ENCODE measurements at regions not wholly inside any gene's neighbourhood (a gene's known extent, or its start where the extent isn't known, plus 50 kb on each side); places are given as distances from the start of the nearest gene placed in this dataset.

GRCh38 chr2:114203679-114204078 lies 238.8 kb upstream of the DPP10 start:
- DNase-seq (ENCODE audit: low spot score), result no peak
- Histone ChIP-seq H3K9ac (ENCODE audit: low read depth, low read length, poor library complexity) (no peak overlapping the region), H2BK12ac (ENCODE audit: low read length) (no peak overlapping the region), H3K27ac (replicated peaks; ENCODE audit: low read length) (no peak overlapping the region), H3K79me1 (ENCODE audit: low read depth, low read length) (no peaks in the 10 kb centered on the region), H4K91ac (ENCODE audit: low read depth, low read length, poor library complexity) (no peak overlapping the region), H3K27me3 (ENCODE audit: control insufficient read depth in 3 of 3, insufficient read depth in 3 of 3, low read depth in 1 of 3, low read length in 3 of 3) (no peaks in the 10 kb centered on the region), H3K18ac (ENCODE audit: low read length) (no peak overlapping the region), H3K14ac (ENCODE audit: low read length) (no peak overlapping the region), H2AK5ac (ENCODE audit: low read depth, low read length) (no peak overlapping the region), H3K4me3 (ENCODE audit: low read length in 2 of 2) (no peak overlapping the region), H3K4me1 (ENCODE audit: control insufficient read depth in 2 of 2, insufficient read depth in 1 of 2, low read depth in 1 of 2, low read length in 2 of 2) (no peaks in the 10 kb centered on the region), H3K36me3 (replicated peaks in 1 of 2; ENCODE audit: control insufficient read depth in 2 of 2, insufficient read depth in 2 of 2, low read length in 2 of 2) (no peaks in the 10 kb centered on the region), H3K9me3 (replicated peaks in 1 of 2; ENCODE audit: control insufficient read depth in 2 of 2, insufficient read depth in 1 of 2, low read depth in 1 of 2, low read length in 2 of 2) (peaks cover 0 to 5% of the 10 kb centered on the region in 2 donors), H4K8ac (ENCODE audit: low read depth, low read length) (no peak overlapping the region), H2BK15ac (ENCODE audit: low read length) (no peak overlapping the region), H2BK5ac (ENCODE audit: low read length) (no peak overlapping the region), H3K23ac (ENCODE audit: low read depth, low read length, poor library complexity) (no peak overlapping the region), H3K4me2 (ENCODE audit: insufficient read depth, low read length, poor library complexity, severe bottlenecking) (no peak overlapping the region), H3K4ac (ENCODE audit: low read length) (no peak overlapping the region), H2AFZ (ENCODE audit: low read length) (no peak overlapping the region), H2BK120ac (ENCODE audit: low read depth, low read length) (no peak overlapping the region)
- no CpG with 5 or more reads among the region's 1 CpG for WGBS, 2 donors (ENCODE audit: extremely low coverage in 2 of 2, insufficient read length in 2 of 2, insufficient replicate concordance in 1 of 2)

- WGBS, 2 donors (ENCODE audit: extremely low coverage in 2 of 2, insufficient read length in 2 of 2, insufficient replicate concordance in 1 of 2), result no CpG with 5 or more reads among the region's 3 CpGs
- Histone ChIP-seq H3K23ac (ENCODE audit: low read depth, low read length, poor library complexity) (no peak overlapping the region), H3K18ac (ENCODE audit: low read length) (no peak overlapping the region)
Observed at GRCh38 chr2:114213808-114214207, 228.6 kb upstream of the DPP10 start.

GRCh38 chr2:114218383-114218782 lies 224.1 kb upstream of the DPP10 start:
- Histone ChIP-seq H3K4me2 (ENCODE audit: insufficient read depth, low read length, poor library complexity, severe bottlenecking) (no peak overlapping the region), H3K36me3 (replicated peaks in 1 of 2; ENCODE audit: control insufficient read depth in 2 of 2, insufficient read depth in 2 of 2, low read length in 2 of 2) (no peaks in the 10 kb centered on the region), H3K9ac (ENCODE audit: low read depth, low read length, poor library complexity) (no peak overlapping the region), H3K4me3 (ENCODE audit: low read length in 2 of 2) (no peak overlapping the region), H3K27ac (replicated peaks; ENCODE audit: low read length) (no peak overlapping the region), H3K27me3 (ENCODE audit: control insufficient read depth in 3 of 3, insufficient read depth in 3 of 3, low read depth in 1 of 3, low read length in 3 of 3) (no peaks in the 10 kb centered on the region), H2BK120ac (ENCODE audit: low read depth, low read length) (no peak overlapping the region), H2AK5ac (ENCODE audit: low read depth, low read length) (no peak overlapping the region), H4K8ac (ENCODE audit: low read depth, low read length) (no peak overlapping the region), H3K9me3 (replicated peaks in 1 of 2; ENCODE audit: control insufficient read depth in 2 of 2, insufficient read depth in 1 of 2, low read depth in 1 of 2, low read length in 2 of 2) (no peaks in the 10 kb centered on the region), H2BK5ac (ENCODE audit: low read length) (no peak overlapping the region), H3K79me1 (ENCODE audit: low read depth, low read length) (no peaks in the 10 kb centered on the region), H3K4ac (ENCODE audit: low read length) (no peak overlapping the region), H3K18ac (ENCODE audit: low read length) (no peak overlapping the region), H3K23ac (ENCODE audit: low read depth, low read length, poor library complexity) (no peak overlapping the region), H2AFZ (ENCODE audit: low read length) (no peak overlapping the region), H4K91ac (ENCODE audit: low read depth, low read length, poor library complexity) (no peak overlapping the region), H3K14ac (ENCODE audit: low read length) (no peak overlapping the region), H2BK15ac (ENCODE audit: low read length) (no peak overlapping the region), H2BK12ac (ENCODE audit: low read length) (no peak overlapping the region), H3K4me1 (ENCODE audit: control insufficient read depth in 2 of 2, insufficient read depth in 1 of 2, low read depth in 1 of 2, low read length in 2 of 2) (no peaks in the 10 kb centered on the region)
- DNase-seq (ENCODE audit: low spot score), result no peak
- WGBS, 2 donors (ENCODE audit: extremely low coverage in 2 of 2, insufficient read length in 2 of 2, insufficient replicate concordance in 1 of 2), result no CpG with 5 or more reads among the region's 2 CpGs

More at GRCh38 chr2:114213808-114214207, 228.6 kb upstream of the DPP10 start:
- no peaks in the 10 kb centered on the region for H3K27me3 ChIP-seq (ENCODE audit: control insufficient read depth in 3 of 3, insufficient read depth in 3 of 3, low read depth in 1 of 3, low read length in 3 of 3)
- H3K9ac ChIP-seq (ENCODE audit: low read depth, low read length, poor library complexity), result no peak overlapping the region
- no peaks in the 10 kb centered on the region for H3K9me3 ChIP-seq (replicated peaks in 1 of 2; ENCODE audit: control insufficient read depth in 2 of 2, insufficient read depth in 1 of 2, low read depth in 1 of 2, low read length in 2 of 2)
- no peak overlapping the region for H2BK120ac ChIP-seq (ENCODE audit: low read depth, low read length)
- H4K91ac ChIP-seq (ENCODE audit: low read depth, low read length, poor library complexity), result no peak overlapping the region
- H3K4me3 ChIP-seq (ENCODE audit: low read length in 2 of 2), result no peak overlapping the region
- no peak overlapping the region for H2AFZ ChIP-seq (ENCODE audit: low read length)
- H4K8ac ChIP-seq (ENCODE audit: low read depth, low read length), result no peak overlapping the region
- H2BK15ac ChIP-seq (ENCODE audit: low read length), result no peak overlapping the region
- no peak overlapping the region for H3K4me2 ChIP-seq (ENCODE audit: insufficient read depth, low read length, poor library complexity, severe bottlenecking)
- H3K4me1 ChIP-seq (ENCODE audit: control insufficient read depth in 2 of 2, insufficient read depth in 1 of 2, low read depth in 1 of 2, low read length in 2 of 2), result no peaks in the 10 kb centered on the region
- H3K36me3 ChIP-seq (replicated peaks in 1 of 2; ENCODE audit: control insufficient read depth in 2 of 2, insufficient read depth in 2 of 2, low read length in 2 of 2), result no peaks in the 10 kb centered on the region
- no peaks in the 10 kb centered on the region for H3K79me1 ChIP-seq (ENCODE audit: low read depth, low read length)
- no peak overlapping the region for H2BK5ac ChIP-seq (ENCODE audit: low read length)
- no peak overlapping the region for H3K27ac ChIP-seq (replicated peaks; ENCODE audit: low read length)
- no peak overlapping the region for H3K4ac ChIP-seq (ENCODE audit: low read length)
- H2BK12ac ChIP-seq (ENCODE audit: low read length), result no peak overlapping the region
- H2AK5ac ChIP-seq (ENCODE audit: low read depth, low read length), result no peak overlapping the region
- no peak overlapping the region for H3K14ac ChIP-seq (ENCODE audit: low read length)
- DNase-seq (ENCODE audit: low spot score), result no peak

GRCh38 chr2:114219456-114219855 lies 223.0 kb upstream of the DPP10 start:
- DNase-seq (ENCODE audit: low spot score), result no peak
- Histone ChIP-seq H4K8ac (ENCODE audit: low read depth, low read length) (no peak overlapping the region), H3K4me1 (ENCODE audit: control insufficient read depth in 2 of 2, insufficient read depth in 1 of 2, low read depth in 1 of 2, low read length in 2 of 2) (no peaks in the 10 kb centered on the region), H2AFZ (ENCODE audit: low read length) (no peak overlapping the region), H3K27ac (replicated peaks; ENCODE audit: low read length) (no peak overlapping the region), H2BK12ac (ENCODE audit: low read length) (no peak overlapping the region), H3K4me2 (ENCODE audit: insufficient read depth, low read length, poor library complexity, severe bottlenecking) (no peak overlapping the region), H3K18ac (ENCODE audit: low read length) (no peak overlapping the region), H2BK120ac (ENCODE audit: low read depth, low read length) (no peak overlapping the region), H3K9me3 (replicated peaks in 1 of 2; ENCODE audit: control insufficient read depth in 2 of 2, insufficient read depth in 1 of 2, low read depth in 1 of 2, low read length in 2 of 2) (no peaks in the 10 kb centered on the region), H3K14ac (ENCODE audit: low read length) (no peak overlapping the region), H3K27me3 (ENCODE audit: control insufficient read depth in 3 of 3, insufficient read depth in 3 of 3, low read depth in 1 of 3, low read length in 3 of 3) (no peaks in the 10 kb centered on the region), H3K4ac (ENCODE audit: low read length) (no peak overlapping the region), H3K4me3 (ENCODE audit: low read length in 2 of 2) (no peak overlapping the region), H2AK5ac (ENCODE audit: low read depth, low read length) (no peak overlapping the region), H3K23ac (ENCODE audit: low read depth, low read length, poor library complexity) (no peak overlapping the region), H3K9ac (ENCODE audit: low read depth, low read length, poor library complexity) (no peak overlapping the region), H3K36me3 (replicated peaks in 1 of 2; ENCODE audit: control insufficient read depth in 2 of 2, insufficient read depth in 2 of 2, low read length in 2 of 2) (no peaks in the 10 kb centered on the region), H4K91ac (ENCODE audit: low read depth, low read length, poor library complexity) (no peak overlapping the region), H2BK15ac (ENCODE audit: low read length) (no peak overlapping the region), H3K79me1 (ENCODE audit: low read depth, low read length) (no peaks in the 10 kb centered on the region), H2BK5ac (ENCODE audit: low read length) (no peak overlapping the region)
- WGBS, 2 donors (ENCODE audit: extremely low coverage in 2 of 2, insufficient read length in 2 of 2, insufficient replicate concordance in 1 of 2), result no CpG with 5 or more reads among the region's 1 CpG

Data from neuronal stem cell (in vitro differentiated cells).